SK-N-MC (cell line): ENCODE measurements at regions not wholly inside any gene's neighbourhood (a gene's known extent, or its start where the extent isn't known, plus 50 kb on each side); places are given as distances from the start of the nearest gene placed in this dataset.

Source experiments
- EZH2 ChIP-seq: fragments of 200-600 bp; sonication (generic); IDR thresholded peaks from one replicate; pipeline ENCODE4 v1.6.1; 2017; ENCODE audit warnings: antibody characterized with exemption
- FOXP2 ChIP-seq: optimal IDR thresholded peaks from 2 replicates; pipeline ENCODE3; 2011; ENCODE audit warnings: mild to moderate bottlenecking, moderate library complexity; ENCODE audit not compliant: insufficient read depth; ENCODE audit errors: extremely low read length, control extremely low read depth
- POLR2AphosphoS5 ChIP-seq: IDR thresholded peaks from 2 replicates; pipeline ENCODE4 v1.6.1; 2012; ENCODE audit warnings: mild to moderate bottlenecking, low read depth, low read length, borderline replicate concordance

DNA sequence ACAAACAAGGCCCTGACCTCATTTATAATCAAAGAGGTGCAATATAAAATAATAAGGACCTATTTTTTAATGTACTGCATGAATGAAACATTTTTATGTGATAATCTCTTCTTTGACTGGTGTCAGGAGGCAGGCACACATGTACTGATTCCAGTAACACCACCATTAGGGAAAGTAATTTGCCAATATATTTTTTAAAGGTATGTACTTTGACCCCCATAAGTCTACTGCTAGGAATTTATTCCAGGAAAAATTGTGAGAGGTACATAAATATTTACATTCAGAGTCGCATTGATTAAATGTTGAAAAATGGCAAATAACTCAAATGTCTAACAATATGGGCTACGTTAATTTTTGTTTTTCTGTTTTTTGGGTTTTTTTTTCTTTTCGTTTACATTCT, 325.4 kb upstream of the PRDM1 start:
- TF ChIP-seq POLR2AphosphoS5, result no peak
- no peak for TF ChIP-seq EZH2
- TF ChIP-seq FOXP2, result no peak
